Mesothelial cell of epicardium (in vitro differentiated cells): ENCODE measurements at regions not wholly inside any gene's neighbourhood (a gene's known extent, or its start where the extent isn't known, plus 50 kb on each side); places are given as distances from the start of the nearest gene placed in this dataset.

Experiments
- DNase-seq, 2 experiments: peaks; one replicate each; pipeline ENCODE4 v3.0.0; 2021; ENCODE audit warnings: low spot score in 2 of 2; ENCODE audit not compliant: unreplicated experiment in 2 of 2
- H3K27ac Mint-ChIP-seq: 2 replicates; pipeline ENCODE4 v1.8.0; 2021; ENCODE audit warnings: mixed read lengths
- H3K27me3 Mint-ChIP-seq: 2 replicates; pipeline ENCODE4 v1.8.0; 2021; ENCODE audit warnings: low read depth, mixed read lengths
- H3K36me3 Mint-ChIP-seq: 2 replicates; pipeline ENCODE4 v1.8.0; 2021; ENCODE audit warnings: mixed read lengths
- H3K4me1 Mint-ChIP-seq: 2 replicates; pipeline ENCODE4 v1.8.0; 2021; ENCODE audit warnings: mixed read lengths
- H3K4me3 Mint-ChIP-seq: 2 replicates; pipeline ENCODE4 v1.8.0; 2021; ENCODE audit warnings: mild to moderate bottlenecking, moderate library complexity, mixed read lengths
- H3K9me3 Mint-ChIP-seq: 2 replicates; pipeline ENCODE4 v1.8.0; 2021; ENCODE audit warnings: mixed read lengths
- CTCF ChIP-seq: fragments of 200-600 bp; sonication (generic); IDR thresholded peaks from one replicate; pipeline ENCODE4 v1.5.0; 2021; ENCODE audit warnings: antibody characterized with exemption; ENCODE audit not compliant: unreplicated experiment

GRCh38 chr1:2969845-2970291 lies 51.4 kb upstream of the ACTRT2 start:
- no peak for DNase-seq
- Mint-ChIP-seq H3K4me1 (no peaks in the 10 kb centered on the region), H3K36me3 (peaks cover 3% of the 10 kb centered on the region), H3K4me3 (no peak overlapping the region), H3K9me3 (peaks cover 7% of the 10 kb centered on the region), H3K27ac (no peak overlapping the region), H3K27me3 (no peaks in the 10 kb centered on the region)
- TF ChIP-seq CTCF: no peak

GRCh38 chr1:2970311-2971071 lies 50.8 kb upstream of the ACTRT2 start:
- Mint-ChIP-seq H3K4me1 (no peaks in the 10 kb centered on the region), H3K4me3 (no peak overlapping the region), H3K27me3 (no peaks in the 10 kb centered on the region), H3K27ac (no peak overlapping the region), H3K36me3 (peaks cover 3% of the 10 kb centered on the region), H3K9me3 (peaks cover 7% of the 10 kb centered on the region)
- no peak for DNase-seq
- no peak for TF ChIP-seq CTCF

GRCh38 chr1:2971101-2971501 lies 50.2 kb upstream of the ACTRT2 start:
- DNase-seq: no peak
- no peaks in the 10 kb centered on the region for H3K4me1 Mint-ChIP-seq
- H3K27ac Mint-ChIP-seq: no peak overlapping the region
- no peak for TF ChIP-seq CTCF
- peaks cover 7% of the 10 kb centered on the region for H3K9me3 Mint-ChIP-seq
- no peaks in the 10 kb centered on the region for H3K27me3 Mint-ChIP-seq
- peaks cover 1% of the 10 kb centered on the region for H3K36me3 Mint-ChIP-seq
- H3K4me3 Mint-ChIP-seq: no peak overlapping the region
